Activated CD8-positive, alpha-beta memory T cell treated with anti-CD3 and anti-CD28 coated beads, Interleukin-2, amount 50 U/mL, for 1 hour (primary cell): ENCODE measurements at regions not wholly inside any gene's neighbourhood (a gene's known extent, or its start where the extent isn't known, plus 50 kb on each side); places are given as distances from the start of the nearest gene placed in this dataset.

Source experiments
- DNase-seq: peaks from one replicate; pipeline ENCODE4 v3.0.0-alpha.2; 2020; ENCODE audit errors: extremely low read depth

DNA sequence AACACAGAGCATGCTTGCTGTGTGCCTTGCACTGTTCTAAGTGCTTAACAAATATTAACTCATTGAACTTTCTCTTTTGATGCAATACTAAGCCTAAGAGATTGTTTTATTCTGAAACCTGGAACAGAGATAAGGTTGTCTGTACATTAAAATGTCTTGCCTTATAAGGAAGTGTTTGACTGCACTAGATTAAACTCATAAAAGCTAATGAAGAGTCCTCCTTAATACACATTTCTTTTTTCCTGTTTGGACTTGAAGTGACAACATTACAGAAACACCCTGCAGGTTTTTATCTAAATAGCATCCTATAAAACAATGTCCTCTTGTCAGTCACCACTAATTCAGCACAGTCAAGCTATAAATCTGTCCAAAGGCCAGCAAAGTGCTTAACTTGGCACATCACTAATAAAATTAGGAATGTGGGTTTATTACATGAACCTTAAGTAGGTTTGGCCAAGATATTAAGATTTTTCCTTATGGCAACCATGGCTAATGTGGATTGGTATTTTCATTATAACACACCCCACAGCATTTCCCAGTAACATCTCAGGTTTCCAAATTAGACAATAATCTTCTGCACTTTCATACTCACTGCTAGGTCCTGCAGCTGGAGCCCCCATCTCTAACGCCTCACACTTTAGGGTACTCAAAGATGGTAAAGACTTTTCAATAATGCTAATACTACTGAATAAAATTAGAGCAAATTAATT, 389.7 kb downstream of the LMO4 start:
- DNase-seq: no peak

DNA sequence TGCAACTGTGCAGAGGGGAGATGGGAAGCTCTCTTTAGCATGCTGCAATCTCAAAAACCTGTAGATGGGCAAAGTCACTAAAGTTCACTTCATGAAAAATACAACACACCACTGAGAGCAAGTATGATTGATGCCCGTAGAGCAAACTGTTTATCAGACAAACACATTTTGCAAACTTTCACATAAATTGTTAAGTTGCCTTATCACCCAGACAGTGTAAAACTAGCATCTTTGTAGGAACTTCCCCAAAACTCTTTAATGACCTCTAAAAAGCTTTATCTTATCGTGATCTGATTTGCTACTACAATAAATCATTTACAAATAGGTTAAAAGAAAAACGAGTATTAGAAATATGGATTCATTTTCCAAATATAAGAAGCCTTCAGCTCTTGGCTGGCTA, 391.0 kb downstream of the LMO4 start:
- DNase-seq: no peak

DNA sequence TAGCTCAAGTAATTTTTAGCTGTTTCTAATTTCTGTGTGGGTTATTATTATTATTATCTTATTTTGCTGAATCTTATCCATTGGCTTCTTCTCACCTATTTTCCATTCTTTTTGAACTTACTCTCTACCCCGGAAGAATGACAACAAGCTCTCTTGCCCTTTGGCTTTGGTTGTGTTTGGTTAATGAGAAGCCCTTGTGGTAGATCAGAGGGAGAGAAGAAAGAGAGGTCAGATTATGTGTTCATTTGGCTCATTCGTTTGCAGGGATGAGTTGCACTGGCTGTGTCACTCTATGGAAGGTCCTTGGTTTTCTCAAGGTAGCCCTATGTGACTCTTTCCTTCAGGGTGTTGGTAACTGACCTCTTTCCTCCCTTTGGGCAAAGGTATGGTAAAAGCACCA, 391.9 kb downstream of the LMO4 start:
- DNase-seq: no peak

DNA sequence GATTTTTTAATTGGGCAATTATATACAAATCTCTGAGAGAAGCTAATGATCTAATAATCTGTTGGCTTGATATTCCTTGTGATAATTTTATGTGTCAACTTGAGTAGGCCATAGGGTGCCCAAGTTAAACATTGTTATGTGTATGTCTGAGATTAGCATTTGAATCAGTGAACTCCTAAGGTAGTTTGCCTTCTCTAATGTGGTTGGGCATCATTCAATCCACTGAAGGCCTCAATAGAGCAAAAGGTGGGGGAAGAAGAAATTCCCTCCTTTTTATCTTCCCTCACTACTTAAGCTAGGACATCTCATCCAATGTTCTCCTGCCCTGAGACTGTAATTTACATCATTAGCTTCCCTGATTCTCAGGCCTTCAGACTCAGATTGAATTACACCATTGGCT, 394.5 kb downstream of the LMO4 start:
- DNase-seq: no peak

DNA sequence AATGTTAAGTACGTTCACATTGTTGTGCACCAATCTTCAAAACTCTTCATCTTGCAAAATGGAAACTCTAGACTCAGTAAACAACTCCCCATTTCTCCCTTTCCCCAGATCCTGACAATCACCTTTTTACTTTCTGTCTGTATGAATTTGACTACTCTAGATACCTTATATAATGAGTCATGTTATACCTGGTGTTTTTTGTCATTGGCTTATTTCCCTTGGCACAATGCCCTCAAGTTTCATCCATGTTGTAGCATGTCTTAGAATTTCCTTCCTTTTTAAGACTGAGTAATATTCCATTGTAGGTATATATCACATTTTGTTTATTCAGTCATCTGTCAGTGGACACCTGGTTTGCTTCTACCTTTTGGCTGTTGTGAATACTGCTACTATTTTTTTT, 399.5 kb downstream of the LMO4 start:
- no peak for DNase-seq

DNA sequence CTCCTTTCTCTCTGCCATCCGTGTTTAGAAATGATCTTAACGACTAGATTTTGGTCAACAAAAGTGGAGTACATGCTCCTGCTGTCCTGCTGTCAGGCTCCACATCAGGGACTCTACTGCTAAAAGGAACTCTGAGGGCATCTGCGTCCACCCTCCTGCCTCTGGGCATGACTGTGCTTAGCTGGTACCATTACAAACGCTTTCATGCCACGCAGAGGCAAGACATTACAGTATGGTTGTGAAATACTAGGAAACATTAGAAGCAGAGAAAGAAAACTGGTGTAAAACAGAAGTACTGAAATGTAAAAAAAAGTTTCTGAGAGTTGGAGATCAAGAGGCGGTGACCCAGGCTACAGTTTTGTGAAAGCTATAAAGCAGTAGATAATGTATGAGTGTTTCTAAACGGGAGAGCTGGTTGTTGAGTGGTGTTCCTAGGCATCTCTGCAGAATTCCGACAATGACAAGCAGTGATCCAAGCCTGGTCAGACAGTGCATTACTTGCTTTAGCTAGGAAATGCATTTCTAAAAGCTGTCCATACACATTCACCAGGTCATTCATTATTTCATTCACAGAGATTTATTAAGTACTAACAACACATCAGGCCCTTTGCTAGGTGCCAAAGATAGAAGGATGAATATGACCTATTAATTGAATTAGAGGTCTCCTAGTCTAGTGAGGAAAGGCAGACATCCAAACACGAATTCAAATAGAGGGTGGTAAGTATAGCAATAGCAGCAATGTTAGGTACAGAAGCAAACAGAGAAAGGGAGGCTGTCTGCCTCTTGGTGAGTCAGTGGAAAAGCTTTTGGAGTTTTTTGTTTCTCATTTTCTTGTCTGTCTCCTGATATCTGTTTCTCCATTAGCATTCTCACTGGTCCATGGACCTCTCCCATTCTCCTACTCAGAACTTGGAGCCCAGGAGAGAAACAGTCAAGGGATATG, 401.9 kb downstream of the LMO4 start:
- no peak for DNase-seq

DNA sequence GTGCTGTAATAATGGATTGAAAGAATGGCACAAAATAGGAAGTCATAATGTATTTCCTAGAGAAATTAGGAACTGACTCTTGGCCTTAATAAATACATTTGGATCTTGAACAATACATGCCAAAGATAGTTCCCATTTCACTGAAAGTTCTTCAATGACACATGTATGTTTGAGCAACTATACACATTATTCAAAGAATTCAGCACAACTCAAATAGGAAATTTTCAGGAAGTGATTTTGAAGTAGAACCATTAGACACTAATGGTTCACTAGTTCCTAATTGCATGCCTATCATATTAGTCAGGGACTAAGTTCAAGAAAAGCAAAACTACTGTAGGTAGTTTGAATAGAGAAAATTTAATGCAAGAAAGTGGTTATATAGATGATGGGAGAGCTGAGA, 404.7 kb downstream of the LMO4 start:
- DNase-seq: no peak

DNA sequence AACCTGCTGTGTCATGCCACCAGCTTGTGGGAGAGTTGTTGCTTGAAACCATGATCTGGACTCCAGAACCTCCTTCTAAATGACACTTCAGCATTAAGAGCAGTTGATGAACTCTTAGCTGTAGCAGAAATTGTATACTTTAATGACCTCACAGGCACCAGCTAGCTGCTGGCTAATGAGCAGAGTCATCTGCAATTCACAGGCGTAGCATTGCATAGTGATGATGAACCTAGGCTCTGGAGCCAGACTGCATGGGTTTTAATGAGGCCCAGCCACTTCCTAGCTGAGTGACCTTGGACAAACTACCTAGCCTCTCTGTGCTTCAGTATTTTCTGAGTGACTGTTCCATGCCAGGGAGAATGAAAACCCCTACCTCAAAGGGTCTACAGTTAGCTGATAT, 407.1 kb downstream of the LMO4 start:
- no peak for DNase-seq

DNA sequence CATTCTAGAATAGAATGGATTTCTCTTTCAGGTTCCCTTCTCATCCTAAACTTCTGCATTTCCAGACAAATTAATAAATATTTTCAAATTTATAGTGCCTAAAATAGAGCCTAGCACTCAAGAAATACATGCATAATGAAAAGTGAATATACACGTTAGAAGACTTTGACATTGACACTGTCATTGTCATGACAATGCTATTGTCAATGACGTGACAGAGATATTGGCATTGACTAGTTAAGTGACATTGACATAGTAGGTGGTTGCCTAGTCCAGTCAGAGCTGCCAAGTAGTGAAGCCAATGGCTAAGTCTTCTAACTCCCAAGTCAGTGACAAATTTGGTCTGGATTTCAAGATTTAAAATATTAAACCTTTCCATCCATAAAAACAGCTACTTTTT, 410.5 kb downstream of the LMO4 start:
- no peak for DNase-seq

DNA sequence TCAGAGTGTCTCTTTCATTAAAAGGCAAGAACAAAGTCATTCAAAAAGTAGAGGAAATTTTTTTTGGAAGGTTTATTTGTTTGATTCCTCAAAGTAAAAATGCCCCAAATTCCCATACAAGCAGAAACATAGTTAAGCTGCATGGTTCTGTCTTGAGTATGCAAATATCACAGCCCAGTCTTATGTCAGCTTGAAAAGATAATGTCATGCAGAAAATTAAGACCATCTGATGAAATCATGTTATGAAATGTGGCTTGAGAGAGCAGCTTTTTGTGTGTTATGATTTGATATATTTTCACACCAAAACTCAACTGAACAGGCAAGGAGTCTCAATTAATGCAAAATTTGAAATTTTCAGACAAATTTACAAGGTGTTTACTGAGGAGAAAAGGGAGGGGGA, 411.0 kb downstream of the LMO4 start:
- no peak for DNase-seq

DNA sequence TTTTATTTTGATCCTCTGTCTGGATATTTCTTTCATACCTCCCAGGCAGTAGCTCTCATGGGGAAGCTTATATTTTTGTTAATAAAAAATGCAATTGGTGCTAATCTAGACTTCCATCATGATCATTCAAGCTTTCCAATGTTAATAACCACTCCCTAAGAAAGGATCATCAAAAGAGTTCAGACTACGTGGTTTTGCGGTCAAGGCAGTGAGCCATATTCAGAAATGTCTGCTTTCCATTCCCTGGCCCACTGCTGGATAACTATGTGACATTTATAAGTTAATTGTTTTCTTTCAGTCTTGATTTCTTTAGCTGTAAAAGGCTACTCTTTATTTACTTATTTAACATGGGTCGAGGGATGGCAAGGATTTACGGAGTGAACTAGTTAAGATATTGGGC, 414.6 kb downstream of the LMO4 start:
- DNase-seq: no peak

DNA sequence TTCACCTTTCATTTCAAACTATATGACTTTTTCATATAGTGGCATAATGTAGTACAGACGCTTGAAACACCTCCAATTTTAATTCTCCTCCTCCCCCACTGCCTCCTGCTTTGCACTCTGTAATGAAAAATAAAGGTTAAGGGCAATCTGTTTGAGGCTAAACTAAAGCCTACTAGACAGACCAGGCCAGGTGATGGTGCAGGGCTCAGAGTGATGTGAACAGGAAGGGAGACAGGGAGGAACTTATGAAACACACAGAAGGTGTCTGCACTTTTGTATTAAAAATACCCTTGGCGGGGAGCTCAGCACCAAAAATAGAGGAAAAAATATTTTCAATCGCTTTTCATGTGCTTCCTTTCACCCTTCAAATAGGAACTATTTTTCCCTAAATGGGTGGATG, 415.4 kb downstream of the LMO4 start:
- no peak for DNase-seq

DNA sequence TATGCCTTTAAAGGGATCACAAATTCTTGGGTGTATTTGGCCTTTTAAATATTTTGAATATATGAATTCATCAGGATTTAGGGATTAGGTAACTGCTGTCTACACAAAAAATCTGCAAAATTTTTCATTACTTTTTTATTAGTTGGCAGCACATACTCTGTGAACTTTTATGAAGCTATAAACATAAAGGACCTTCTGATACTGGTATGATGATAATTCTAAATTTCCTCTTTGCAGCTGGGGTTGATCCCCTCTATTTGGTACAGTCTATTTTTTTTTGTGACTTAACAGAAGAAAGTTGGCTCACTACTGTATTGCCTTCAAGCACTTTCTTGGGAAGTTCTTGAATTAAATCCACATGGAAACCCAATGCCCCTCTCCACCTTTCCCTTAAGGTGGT, 416.1 kb downstream of the LMO4 start:
- no peak for DNase-seq

DNA sequence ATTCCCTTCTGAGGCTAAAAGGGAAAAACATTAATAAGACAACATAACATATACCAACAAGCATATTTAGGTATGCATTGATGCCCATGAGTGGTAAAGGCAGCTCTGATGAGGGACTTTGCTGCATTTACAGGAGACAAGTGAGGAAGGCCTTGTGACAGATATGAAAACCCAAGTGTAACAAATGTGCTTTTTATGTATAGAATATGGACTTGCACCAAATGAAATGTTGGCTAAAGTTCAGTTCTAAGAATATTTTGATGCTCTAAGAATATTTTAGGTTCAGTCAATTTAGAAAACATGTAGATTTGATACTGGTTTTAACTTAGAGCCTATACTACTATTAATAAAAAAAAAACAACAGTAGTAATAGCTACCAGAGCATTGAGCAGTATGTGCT, 424.7 kb downstream of the LMO4 start:
- DNase-seq: no peak

DNA sequence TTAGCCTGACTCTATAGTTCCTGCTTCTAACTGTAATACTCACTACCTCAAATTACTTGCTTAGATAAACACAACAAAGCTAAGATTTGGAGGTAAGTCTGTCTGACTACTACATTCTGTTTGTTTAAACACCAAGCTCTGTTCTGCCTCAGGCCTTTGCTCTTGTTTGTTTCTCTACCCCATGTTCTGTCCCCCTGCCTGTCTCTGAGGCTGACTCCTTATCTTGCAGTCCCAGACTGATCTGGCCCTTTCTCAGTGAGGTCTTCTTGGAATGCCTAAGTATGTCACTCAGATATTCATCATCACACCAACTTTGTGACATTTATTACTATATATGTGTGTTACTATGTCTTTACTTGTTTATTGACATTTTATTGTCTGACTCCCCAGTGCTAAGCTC, 425.5 kb downstream of the LMO4 start:
- DNase-seq: no peak

DNA sequence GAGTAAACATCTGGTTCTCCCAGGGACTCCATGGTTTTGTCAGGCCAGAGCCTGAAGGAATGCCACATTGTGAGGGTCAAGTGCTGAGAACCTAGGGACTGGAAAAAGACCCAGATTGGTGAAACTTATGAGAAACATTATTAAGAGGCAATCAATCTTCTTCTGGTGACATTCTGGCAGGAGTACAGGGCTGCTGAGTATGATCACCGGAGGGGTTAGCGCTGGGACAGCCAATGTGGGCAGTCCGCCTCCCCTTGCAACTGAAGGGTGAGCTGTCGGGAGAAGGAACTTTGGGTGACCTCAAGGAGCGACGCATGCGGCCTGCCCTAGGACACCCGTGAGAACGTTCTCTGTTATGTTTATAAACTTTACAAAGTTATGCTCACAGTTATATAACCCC, 429.0 kb downstream of the LMO4 start:
- no peak for DNase-seq

DNA sequence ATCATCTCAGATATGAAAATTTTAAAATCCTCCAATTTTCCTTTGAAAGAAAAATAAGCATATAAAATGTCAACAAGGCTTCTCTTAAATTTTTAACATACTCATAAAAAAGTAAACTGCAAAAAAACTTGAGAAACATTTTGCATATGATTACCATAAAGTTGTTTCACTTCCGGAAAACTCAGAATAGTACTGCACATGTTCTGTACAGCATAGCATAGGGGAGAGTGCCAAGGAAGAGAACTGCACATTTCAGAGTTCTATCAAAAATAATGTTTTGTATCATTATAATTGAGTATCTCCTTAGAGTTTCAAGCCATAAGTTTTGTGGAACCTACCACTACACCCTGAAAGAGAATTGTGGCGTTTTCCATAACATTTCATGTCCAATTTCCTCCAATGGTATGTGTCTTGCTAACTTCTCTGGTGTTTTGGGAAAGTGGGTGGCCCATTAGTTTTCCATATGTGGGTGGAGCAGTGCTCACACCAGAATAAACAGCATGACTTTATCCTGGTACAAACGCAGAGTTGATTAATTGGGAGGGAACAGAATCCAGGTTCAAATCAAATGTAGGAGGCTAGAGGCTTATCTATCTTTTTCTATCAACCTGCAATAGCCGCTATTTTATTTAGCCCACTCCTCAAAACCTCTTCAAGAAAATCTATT, 430.9 kb downstream of the LMO4 start:
- DNase-seq: no peak

DNA sequence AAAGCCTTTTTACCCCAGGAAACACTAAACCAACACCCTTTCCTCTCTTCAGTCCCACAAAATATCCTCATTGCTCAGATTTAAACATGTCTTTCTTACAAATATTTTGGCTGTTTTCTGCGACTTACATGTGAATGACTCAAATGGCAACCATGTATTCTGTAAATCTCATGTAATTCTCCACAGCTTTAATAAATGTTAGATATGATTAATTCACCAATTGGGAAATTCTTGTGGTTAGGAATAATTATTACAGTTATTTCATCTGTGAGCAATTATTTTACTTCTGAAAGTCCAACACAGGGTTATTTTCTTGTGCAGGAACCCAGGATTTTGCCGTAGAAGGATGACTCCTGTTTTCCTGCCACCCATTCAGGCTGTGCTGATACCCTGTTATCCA, 431.5 kb downstream of the LMO4 start:
- DNase-seq: no peak

DNA sequence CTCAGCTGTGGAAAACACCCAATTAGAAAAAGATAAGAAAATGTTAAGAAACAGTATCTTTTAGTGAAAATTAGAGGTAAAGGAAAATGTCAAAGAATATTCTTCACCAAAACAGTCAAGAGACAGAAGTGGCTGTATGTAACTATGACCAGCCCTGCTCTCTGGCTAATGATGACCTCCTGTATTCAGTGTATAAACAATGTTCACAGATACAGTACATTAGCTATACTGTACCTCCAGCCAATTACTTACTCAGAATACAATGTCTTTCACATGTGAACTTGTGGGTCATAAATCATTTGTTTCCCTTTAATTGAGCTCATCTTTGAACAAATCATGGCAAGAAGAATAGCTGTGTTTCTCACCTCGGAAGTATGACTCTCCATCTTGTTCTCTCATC, 432.0 kb downstream of the LMO4 start:
- no peak for DNase-seq

DNA sequence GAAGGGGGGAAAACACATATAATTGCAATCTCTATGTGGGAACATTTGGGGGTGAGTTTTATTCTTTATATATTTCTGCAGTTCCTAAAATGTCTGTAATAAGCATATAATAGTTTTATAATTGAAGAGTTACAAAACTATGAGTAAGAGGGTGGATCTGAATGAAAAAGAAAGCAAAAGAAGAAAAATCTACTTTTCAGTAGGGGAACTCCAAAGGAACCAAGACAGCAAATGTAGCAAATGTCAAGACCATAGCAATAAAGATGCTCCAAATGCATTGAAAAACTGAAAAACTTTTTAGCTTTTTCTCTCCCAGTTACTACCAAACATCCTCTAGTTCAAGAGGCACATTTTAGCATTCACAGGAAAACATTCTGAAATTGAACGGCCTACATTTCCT, 434.8 kb downstream of the LMO4 start:
- no peak for DNase-seq

DNA sequence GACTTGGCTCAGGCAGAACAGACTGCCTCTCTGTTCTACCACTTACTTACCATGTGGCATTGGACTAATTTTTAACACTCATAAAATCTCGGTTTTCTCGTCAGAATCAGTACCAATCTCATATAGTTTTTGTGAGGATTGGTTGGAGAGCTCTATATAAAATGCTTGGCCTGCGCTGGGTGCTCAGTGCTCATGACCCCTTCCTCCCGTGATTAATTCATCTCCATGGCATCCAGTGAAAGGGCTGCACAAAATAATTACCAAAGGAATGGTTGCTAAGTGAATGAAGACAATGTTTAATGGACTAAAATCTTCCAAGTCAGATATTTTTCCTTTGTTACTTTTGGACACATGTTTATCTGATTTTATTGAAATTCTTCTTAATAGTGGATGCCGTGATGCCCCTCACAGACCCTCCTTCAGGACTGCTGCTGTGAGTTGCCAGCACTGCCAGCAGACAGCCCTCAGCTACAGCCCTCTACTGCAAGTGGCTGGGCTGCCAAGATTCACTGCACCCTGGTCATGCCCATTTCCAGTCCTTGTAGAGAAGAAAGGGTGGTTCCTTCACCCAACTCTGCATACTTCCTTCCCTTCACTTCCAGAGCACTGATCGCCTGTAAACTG, 436.5 kb downstream of the LMO4 start:
- no peak for DNase-seq

DNA sequence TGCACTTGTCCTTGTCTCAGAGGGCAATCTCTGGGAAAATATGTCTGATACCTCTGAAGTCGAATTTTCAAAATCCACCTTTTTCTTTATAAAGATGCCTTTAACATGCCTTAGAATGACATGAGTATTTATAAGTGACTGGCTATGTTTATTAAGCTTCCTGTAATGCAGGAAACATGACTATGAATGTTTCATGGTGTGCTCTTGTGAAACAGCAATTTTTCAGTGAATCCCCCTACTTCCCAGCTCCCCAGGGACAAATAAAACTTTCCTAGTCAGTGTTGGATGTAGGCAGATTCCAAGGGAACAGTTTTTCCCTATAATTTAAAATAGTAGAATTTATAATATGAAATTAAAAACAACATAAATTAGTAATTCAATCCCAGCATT, 437.0 kb downstream of the LMO4 start:
- no peak for DNase-seq
